Activated CD8-positive, alpha-beta T cell treated with anti-CD3 and anti-CD28 coated beads, Interleukin-2, amount 10 ng/mL, durations not matched to agents 7 days and 5 days (primary cell): ENCODE measurements at regions not wholly inside any gene's neighbourhood (a gene's known extent, or its start where the extent isn't known, plus 50 kb on each side); places are given as distances from the start of the nearest gene placed in this dataset.
"Not testable (repeated sequence)": the region's sequence is repeated elsewhere in the genome, so short reads cannot be mapped to it uniquely, and the experiment has no call there.

Experiments used
- ATAC-seq: fragments of 150-1000 bp; cut with Tn5 transposase; one replicate; pipeline ENCODE4 v1.10.0; 2021; ENCODE audit warnings: moderate library complexity
- CTCF ChIA-PET: fragments of 350-600 bp; sonication (Branson Sonifier 250); formaldehyde crosslinking; loops from one replicate; lab custom pipeline; 2021; ENCODE audit warnings: antibody characterized with exemption; lab: Charles Lee
- POLR2A ChIA-PET: fragments of 350-600 bp; sonication (Branson Sonifier 250); formaldehyde crosslinking; loops from one replicate; lab custom pipeline; 2021; ENCODE audit warnings: antibody characterized with exemption; lab: Charles Lee
- DNase-seq: peaks from one replicate; pipeline ENCODE4 v3.0.0-alpha.2; 2020
- H3K27ac Mint-ChIP-seq: one replicate; pipeline ENCODE4 v1.8.0; 2021; ENCODE audit warnings: mild to moderate bottlenecking, mixed read lengths
- H3K27me3 Mint-ChIP-seq: one replicate; pipeline ENCODE4 v1.8.0; 2021; ENCODE audit warnings: low read depth, mixed read lengths
- H3K36me3 Mint-ChIP-seq: one replicate; pipeline ENCODE4 v1.8.0; 2021; ENCODE audit warnings: low read depth, mixed read lengths
- H3K4me1 Mint-ChIP-seq: one replicate; pipeline ENCODE4 v1.8.0; 2021; ENCODE audit warnings: low read depth, mixed read lengths
- H3K4me3 Mint-ChIP-seq: one replicate; pipeline ENCODE4 v1.8.0; 2021; ENCODE audit warnings: mild to moderate bottlenecking, mixed read lengths
- H3K9me3 Mint-ChIP-seq: one replicate; pipeline ENCODE4 v1.8.0; 2022; ENCODE audit warnings: mixed read lengths; ENCODE audit not compliant: insufficient read depth

DNA sequence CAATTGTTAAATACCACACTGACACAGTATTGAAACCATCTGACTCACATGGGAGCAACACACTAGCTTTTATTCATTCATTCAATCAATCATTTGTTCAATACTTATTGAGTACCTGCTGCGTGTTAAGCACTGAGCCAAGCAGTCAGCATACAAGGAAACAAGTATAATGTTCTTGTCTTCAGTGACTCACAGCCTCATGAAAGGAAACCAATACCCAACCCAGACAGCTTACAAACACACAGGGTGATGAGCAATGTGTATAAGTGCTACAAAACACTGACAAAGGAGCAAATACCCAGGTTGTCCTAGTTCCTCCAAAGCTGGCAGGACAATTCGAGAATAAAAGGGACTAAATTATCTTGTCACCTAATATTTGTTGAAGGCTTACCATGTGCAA lies 67.6 kb upstream of the RASEF start:
- ChIA-PET POLR2A (no interaction called here), CTCF (no interaction called here)

DNA sequence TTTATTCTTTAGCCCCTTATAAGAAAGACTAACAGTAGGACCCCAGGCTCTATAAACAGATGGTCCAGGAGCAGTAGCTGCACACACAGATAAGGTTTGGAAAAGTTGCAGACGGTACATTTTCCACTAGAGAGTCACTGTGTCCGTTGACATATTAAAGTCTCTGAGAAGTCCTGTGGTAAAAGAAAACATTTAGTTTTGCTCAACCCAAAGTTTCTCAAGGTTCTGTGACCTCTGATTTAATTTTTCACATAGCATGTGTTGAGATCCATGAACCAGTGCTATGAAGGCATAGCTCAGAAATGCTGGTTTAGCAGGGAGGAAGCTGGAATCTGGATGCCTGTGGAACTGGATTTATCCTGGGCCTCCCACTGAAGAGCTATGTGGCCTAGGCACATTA lies 62.7 kb upstream of the RASEF start:
- Mint-ChIP-seq H3K4me1 (no peaks in the 10 kb centered on the region), H3K27me3 (no peaks in the 10 kb centered on the region), H3K4me3 (no peak overlapping the region), H3K9me3 (peaks cover 9% of the 10 kb centered on the region), H3K27ac (no peak overlapping the region), H3K36me3 (no peaks in the 10 kb centered on the region)
- POLR2A ChIA-PET: no interaction called here
- DNase-seq (no peak), ATAC-seq (no peak)
- CTCF ChIA-PET: no interaction called here

More for the DNA sequence above, 67.6 kb upstream of the RASEF start:
- Mint-ChIP-seq H3K9me3 (peaks cover 3% of the 10 kb centered on the region), H3K36me3 (no peaks in the 10 kb centered on the region), H3K27me3 (no peaks in the 10 kb centered on the region), H3K4me1 (no peaks in the 10 kb centered on the region), H3K4me3 (no peak overlapping the region), H3K27ac (no peak overlapping the region)
- no peak for ATAC-seq
- no peak for DNase-seq

DNA sequence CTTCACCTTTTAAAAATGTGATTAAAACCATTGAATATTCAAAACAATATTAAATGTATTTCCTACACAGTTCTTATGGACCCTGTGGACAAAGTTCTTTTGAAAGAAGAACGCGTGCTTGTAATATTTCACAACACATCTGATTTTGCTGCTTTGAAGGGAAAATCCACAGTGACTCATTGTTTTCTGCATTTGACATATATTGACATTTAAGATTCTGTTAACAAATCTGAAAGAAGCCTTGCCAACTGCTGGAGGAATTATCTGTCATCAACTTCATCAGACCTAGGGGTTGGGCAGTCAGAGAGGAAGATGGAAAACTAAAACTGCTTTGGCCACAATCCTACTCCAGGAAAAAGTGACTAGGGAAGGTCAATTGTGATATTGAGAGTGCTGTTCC lies 56.9 kb upstream of the RASEF start:
- ATAC-seq: no peak
- POLR2A ChIA-PET: no interaction called here
- no peak overlapping the region for H3K4me3 Mint-ChIP-seq
- no peak for DNase-seq
- peaks cover 8% of the 10 kb centered on the region for H3K9me3 Mint-ChIP-seq
- no peaks in the 10 kb centered on the region for H3K27me3 Mint-ChIP-seq
- CTCF ChIA-PET: no interaction called here
- no peaks in the 10 kb centered on the region for H3K4me1 Mint-ChIP-seq
- no peaks in the 10 kb centered on the region for H3K36me3 Mint-ChIP-seq
- no peak overlapping the region for H3K27ac Mint-ChIP-seq

DNA sequence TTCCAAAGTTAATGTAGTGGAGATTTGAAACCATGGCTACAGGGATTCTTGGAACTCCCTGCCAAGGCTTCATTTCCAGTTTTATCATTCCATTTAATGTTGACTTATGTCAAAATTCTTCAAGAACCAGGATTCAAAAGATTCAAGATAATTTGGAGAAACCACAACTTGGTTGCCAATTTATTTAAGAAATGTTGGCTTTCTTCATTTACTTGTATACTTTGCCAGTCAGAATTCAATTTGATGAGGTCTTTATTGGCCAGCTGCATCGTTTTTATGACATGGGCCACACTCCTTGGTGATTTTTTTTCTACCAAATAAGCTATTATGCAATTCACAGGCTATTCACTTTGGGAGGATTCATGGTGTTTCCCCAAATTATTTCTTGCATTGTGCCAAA lies 53.1 kb upstream of the RASEF start:
- no peak for ATAC-seq
- POLR2A ChIA-PET: no interaction called here
- no peak overlapping the region for H3K4me3 Mint-ChIP-seq
- H3K27me3 Mint-ChIP-seq: no peaks in the 10 kb centered on the region
- DNase-seq: no peak
- peaks cover 10% of the 10 kb centered on the region for H3K9me3 Mint-ChIP-seq
- no peak overlapping the region for H3K27ac Mint-ChIP-seq
- no peaks in the 10 kb centered on the region for H3K36me3 Mint-ChIP-seq
- CTCF ChIA-PET: no interaction called here
- no peaks in the 10 kb centered on the region for H3K4me1 Mint-ChIP-seq

DNA sequence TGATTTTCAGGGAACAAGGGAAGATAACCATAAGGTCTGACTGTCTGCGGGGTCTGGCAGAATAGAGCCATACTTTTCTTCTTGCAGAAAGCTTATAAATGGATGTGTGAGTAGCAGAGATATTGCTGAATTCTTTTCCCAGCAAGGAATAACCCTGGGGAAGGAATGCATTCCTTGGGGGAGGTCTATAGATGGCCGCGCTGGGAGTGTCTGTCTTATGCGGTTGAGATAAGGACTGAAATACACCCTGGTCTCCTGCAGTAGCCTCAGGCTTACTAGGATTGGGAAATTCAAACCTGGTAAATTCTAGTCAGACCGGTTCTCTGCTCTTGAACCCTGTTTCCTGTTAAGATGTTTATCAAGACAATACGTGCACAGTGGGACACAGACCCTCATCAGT lies 50.5 kb upstream of the RASEF start:
- POLR2A ChIA-PET, ATAC-seq, CTCF ChIA-PET, H3K27me3 Mint-ChIP-seq, H3K4me3 Mint-ChIP-seq, H3K36me3 Mint-ChIP-seq, H3K27ac Mint-ChIP-seq, DNase-seq, H3K4me1 Mint-ChIP-seq: not testable (repeated sequence)
- peaks cover 10% of the 10 kb centered on the region for H3K9me3 Mint-ChIP-seq
